MCF 10A (cell line): ENCODE measurements at regions not wholly inside any gene's neighbourhood (a gene's known extent, or its start where the extent isn't known, plus 50 kb on each side); places are given as distances from the start of the nearest gene placed in this dataset.

Source experiments
- BruUV-seq: library from RNA; stranded (reverse); fragments of 400-500 nt; replicated peaks from 2 replicates; lab custom pipeline; 2021; lab: Mats Ljungman, UMichigan
- CTCF ChIA-PET: fragments of 300-600 bp; sonication (Branson Sonifier 250); formaldehyde crosslinking; extraction: SDS; loops from one replicate; lab custom pipeline; 2021; ENCODE audit warnings: antibody characterized with exemption, inconsistent platforms; lab: Yijun Ruan, JAX
- POLR2A ChIA-PET: fragments of 300-600, 350-650 bp; sonication (Branson Sonifier 250); formaldehyde crosslinking; extraction: SDS; loops from one replicate; lab custom pipeline; 2020; ENCODE audit warnings: antibody characterized with exemption, inconsistent platforms; lab: Yijun Ruan, JAX
- DNase-seq: peaks from one replicate; pipeline ENCODE4 v3.0.0-alpha.2; 2018; ENCODE audit not compliant: unreplicated experiment
- H3K27ac Mint-ChIP-seq: one replicate; pipeline ENCODE4 v1.8.0; 2022; ENCODE audit warnings: mild to moderate bottlenecking, low read depth, mixed read lengths; ENCODE audit not compliant: unreplicated experiment
- H3K27me3 Mint-ChIP-seq: one replicate; pipeline ENCODE4 v1.8.0; 2022; ENCODE audit warnings: mixed read lengths; ENCODE audit not compliant: insufficient read depth, unreplicated experiment
- H3K36me3 Mint-ChIP-seq: one replicate; pipeline ENCODE4 v1.8.0; 2022; ENCODE audit warnings: mild to moderate bottlenecking, moderate library complexity, mixed read lengths; ENCODE audit not compliant: insufficient read depth, unreplicated experiment
- H3K4me1 Mint-ChIP-seq: one replicate; pipeline ENCODE4 v1.8.0; 2022; ENCODE audit warnings: mixed read lengths; ENCODE audit not compliant: insufficient read depth, unreplicated experiment
- H3K4me3 Mint-ChIP-seq: one replicate; pipeline ENCODE4 v1.8.0; 2022; ENCODE audit warnings: mild to moderate bottlenecking, moderate library complexity, mixed read lengths; ENCODE audit not compliant: unreplicated experiment
- H3K9me3 Mint-ChIP-seq: one replicate; pipeline ENCODE4 v1.8.0; 2022; ENCODE audit warnings: mixed read lengths; ENCODE audit not compliant: unreplicated experiment
- CTCF ChIP-seq: fragments of 200-600 bp; IDR thresholded peaks from one replicate; pipeline ENCODE4 v1.8.0; 2022; ENCODE audit warnings: antibody characterized with exemption, mild to moderate bottlenecking; ENCODE audit not compliant: unreplicated experiment
- intact Hi-C: fragments of 100-400 bp; cut with micrococcal nuclease; formaldehyde crosslinking; loops from 2 replicates; pipeline ENCODE4 v1.14.1; 2022

- H3K27me3 Mint-ChIP-seq, result no peaks in the 10 kb centered on the region
- no peak overlapping the region for H3K27ac Mint-ChIP-seq
- no peaks in the 10 kb centered on the region for H3K4me1 Mint-ChIP-seq
- DNase-seq, result no peak
- no TSS peak for BruUV-seq
- intact Hi-C loops, result no loop called here
- no peaks in the 10 kb centered on the region for H3K36me3 Mint-ChIP-seq
- peaks cover 20% of the 10 kb centered on the region for H3K9me3 Mint-ChIP-seq
- TF ChIP-seq CTCF, result no peak
- POLR2A ChIA-PET, result no interaction called here
- CTCF ChIA-PET, result interaction anchor here (0.6 kb wide), 1 partner anchor 425 kb away, joined by 3 read pairs; no protein-coding TSS in a partner anchor
- no peak overlapping the region for H3K4me3 Mint-ChIP-seq
Observed at GRCh38 chr2:21856708-21857107, 732.9 kb downstream of the TDRD15 start.

- H3K9me3 Mint-ChIP-seq, result peaks cover 42% of the 10 kb centered on the region
- DNase-seq, result no peak
- POLR2A ChIA-PET, result no interaction called here
- H3K36me3 Mint-ChIP-seq, result peaks cover 6% of the 10 kb centered on the region
- no TSS peak for BruUV-seq
- TF ChIP-seq CTCF, result no peak
- intact Hi-C loops, result no loop called here
- H3K4me1 Mint-ChIP-seq, result no peaks in the 10 kb centered on the region
- no peak overlapping the region for H3K4me3 Mint-ChIP-seq
- no peaks in the 10 kb centered on the region for H3K27me3 Mint-ChIP-seq
- CTCF ChIA-PET, result no interaction called here
- no peak overlapping the region for H3K27ac Mint-ChIP-seq
Observed at GRCh38 chr2:21860907-21861306, 737.1 kb downstream of the TDRD15 start.

- no peak for TF ChIP-seq CTCF
- H3K36me3 Mint-ChIP-seq, result peaks cover 6% of the 10 kb centered on the region
- peaks cover 22% of the 10 kb centered on the region for H3K9me3 Mint-ChIP-seq
- no peak overlapping the region for H3K27ac Mint-ChIP-seq
- no TSS peak for BruUV-seq
- ChIA-PET CTCF (no interaction called here), POLR2A (no interaction called here)
- H3K27me3 Mint-ChIP-seq, result no peaks in the 10 kb centered on the region
- intact Hi-C loops, result no loop called here
- H3K4me1 Mint-ChIP-seq, result no peaks in the 10 kb centered on the region
- no peak for DNase-seq
- H3K4me3 Mint-ChIP-seq, result no peak overlapping the region
Observed at GRCh38 chr2:21866316-21866715, 742.5 kb downstream of the TDRD15 start.

GRCh38 chr2:21887881-21888280 is 764.1 kb downstream of the TDRD15 start:
- Mint-ChIP-seq H3K9me3 (peaks cover 7% of the 10 kb centered on the region), H3K27ac (no peak overlapping the region), H3K27me3 (no peaks in the 10 kb centered on the region), H3K4me1 (no peaks in the 10 kb centered on the region), H3K4me3 (no peak overlapping the region), H3K36me3 (no peaks in the 10 kb centered on the region)
- no peak for DNase-seq
- BruUV-seq, result no TSS peak
- no peak for TF ChIP-seq CTCF
- CTCF ChIA-PET, result no interaction called here
- intact Hi-C loops, result no loop called here
- POLR2A ChIA-PET, result interaction anchor here (0.7 kb wide), 1 partner anchor 431 kb away, joined by 3 read pairs; no protein-coding TSS in a partner anchor
